NCI-H748 treated with DMSO at 0.1 percent for 48 hours (cell line): ENCODE measurements at regions not wholly inside any gene's neighbourhood (a gene's known extent, or its start where the extent isn't known, plus 50 kb on each side); places are given as distances from the start of the nearest gene placed in this dataset.

Experiments
- DNase-seq: peaks from one replicate; lab custom pipeline; 2025; lab: John Stamatoyannopoulos, UW

- no peak for DNase-seq
Measured at GRCh38 chr20:60803335-60804055, 448.6 kb upstream of the CDH4 start.

GRCh38 chr20:60804240-60804917 is 447.7 kb upstream of the CDH4 start:
- DNase-seq = no peak

DNA sequence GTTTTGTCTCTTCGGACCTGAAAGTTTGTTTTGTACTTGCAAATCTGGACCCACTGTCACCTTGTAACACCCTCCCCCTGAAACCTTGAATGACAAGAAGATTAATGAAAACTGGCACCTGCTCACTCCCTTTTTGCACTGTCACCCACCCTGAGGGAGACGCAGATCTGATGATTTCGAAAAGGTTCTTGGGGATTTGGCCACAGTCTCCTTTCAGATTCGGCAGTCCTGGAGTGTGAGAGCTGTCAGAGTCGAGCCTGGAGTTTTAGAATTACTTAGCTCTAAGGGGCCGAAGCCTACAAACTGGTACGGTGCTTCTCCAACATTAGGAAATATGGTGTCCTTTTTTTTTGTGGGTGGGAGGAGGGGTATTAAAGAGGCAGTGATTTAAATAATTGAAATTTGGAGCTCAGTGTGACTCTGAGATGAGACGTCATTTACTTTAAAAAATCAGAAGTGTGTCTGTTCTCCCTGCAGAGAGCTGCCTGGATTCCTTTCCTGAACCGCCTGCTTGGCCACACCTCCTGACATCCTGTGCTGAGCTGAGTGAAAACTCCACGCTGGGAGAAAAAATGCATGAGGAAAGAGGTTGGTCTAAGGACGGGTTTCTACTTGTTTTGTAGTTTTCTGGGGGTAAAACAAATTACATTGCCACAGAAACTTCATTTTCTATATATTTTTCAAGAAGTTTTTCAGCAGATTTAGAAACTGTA is 447.0 kb upstream of the CDH4 start:
- no peak for DNase-seq

GRCh38 chr20:60806354-60806753 is 445.7 kb upstream of the CDH4 start:
- no peak for DNase-seq

- no peak for DNase-seq
Measured at GRCh38 chr20:60806824-60807223, 445.2 kb upstream of the CDH4 start.

- DNase-seq = no peak
Measured at GRCh38 chr20:60808003-60808672, 443.9 kb upstream of the CDH4 start.

- no peak for DNase-seq
Measured at GRCh38 chr20:60808701-60809100, 443.4 kb upstream of the CDH4 start.

DNA sequence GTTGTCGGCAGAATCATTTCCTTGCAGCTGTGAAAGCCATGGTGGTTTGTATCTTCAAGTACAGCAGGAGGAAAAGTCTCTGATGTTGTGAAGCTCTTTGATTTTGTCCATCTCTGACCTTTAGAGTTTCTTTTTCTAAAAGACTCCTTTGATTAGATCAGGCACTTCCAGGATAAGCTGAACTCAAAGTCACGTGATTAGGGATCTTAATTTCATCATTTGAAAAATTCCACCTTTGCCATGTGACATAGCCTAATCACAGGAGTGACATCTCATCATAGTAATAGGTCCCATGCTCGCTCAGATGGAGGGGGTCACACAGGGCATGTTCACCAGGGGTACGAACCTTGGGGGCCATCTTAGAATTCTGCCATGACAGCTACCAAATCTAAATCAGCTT is 441.5 kb upstream of the CDH4 start:
- DNase-seq = no peak

- DNase-seq = no peak
Measured at GRCh38 chr20:60812561-60812960, 439.5 kb upstream of the CDH4 start.

DNA sequence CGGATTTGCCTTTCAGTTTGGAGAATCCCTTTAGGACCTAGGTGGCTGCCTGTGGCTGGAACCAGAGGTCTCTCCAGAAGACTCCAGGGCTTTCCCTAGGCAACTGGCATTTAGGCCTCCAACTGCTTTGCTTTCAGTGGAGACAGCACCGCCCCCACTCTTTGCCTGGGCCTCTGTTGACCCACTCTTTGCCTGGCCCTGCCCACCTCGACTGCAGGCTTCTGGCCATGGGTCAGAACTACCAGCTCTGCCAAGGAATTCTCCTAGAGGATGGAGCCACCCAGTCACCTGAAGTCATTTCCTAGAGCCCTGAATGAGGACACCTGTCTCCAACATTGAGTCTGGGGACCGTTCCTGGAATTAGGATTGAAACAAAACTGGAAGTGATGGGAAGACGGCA is 439.0 kb upstream of the CDH4 start:
- DNase-seq = no peak

DNA sequence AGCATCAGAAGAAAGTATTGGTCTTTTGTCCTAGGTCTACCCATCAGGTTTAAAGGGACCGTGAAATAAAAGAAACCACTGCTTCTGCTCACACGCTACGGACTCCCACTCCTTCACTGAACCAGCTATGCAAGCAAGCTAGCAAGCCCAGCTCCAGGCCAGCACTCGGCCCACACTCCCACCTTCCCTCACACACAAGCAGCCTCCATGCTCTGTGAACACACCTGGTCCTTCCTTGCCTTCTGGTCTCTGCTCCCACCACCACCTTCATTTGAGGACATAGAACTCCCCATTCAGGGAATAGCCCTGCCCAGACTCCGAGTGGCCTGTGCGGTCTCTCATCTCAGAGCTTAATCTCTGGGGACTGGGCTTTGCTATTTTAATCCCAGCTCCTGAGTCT is 436.4 kb upstream of the CDH4 start:
- DNase-seq = no peak

GRCh38 chr20:60816901-60817300 is 435.2 kb upstream of the CDH4 start:
- DNase-seq = no peak

GRCh38 chr20:60817891-60818290 is 434.2 kb upstream of the CDH4 start:
- DNase-seq = no peak

DNA sequence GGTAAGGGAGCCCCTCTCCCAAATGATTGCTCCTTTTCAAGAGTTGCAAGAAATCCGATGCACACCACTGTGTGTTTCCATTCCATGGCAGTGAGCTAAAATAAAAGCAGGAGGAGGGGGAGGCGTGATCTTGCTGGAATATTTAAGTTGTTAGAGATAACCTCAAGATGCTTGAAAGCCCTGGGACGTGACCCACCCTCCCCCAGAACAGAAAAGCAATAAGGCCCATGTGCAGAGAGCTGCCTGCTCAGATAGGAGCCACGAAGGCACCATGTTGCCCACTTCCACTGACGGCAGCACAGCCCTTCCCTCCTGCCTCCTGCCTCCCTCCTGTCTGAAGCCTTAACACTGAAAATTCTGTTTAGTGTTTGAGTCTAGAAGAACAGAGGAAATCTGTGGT is 432.6 kb upstream of the CDH4 start:
- DNase-seq = no peak

DNA sequence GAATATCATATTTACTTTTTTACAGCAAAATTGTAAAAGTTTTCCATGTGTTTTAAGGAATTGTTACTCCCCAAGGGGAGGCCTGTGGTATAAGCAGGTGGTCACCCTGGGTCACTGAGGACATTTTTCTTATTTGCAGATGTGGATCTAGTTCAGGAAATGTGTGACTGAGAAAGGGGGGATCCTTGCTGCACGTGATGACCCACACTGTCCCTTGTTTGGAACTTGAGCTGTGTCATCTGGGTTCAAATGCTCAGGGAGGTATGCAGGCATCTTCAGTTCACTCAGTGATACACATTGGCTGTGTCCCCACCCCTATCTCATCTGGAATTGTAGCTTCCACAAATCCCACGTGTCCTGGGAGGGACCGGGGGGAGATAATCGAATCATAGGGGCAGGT is 431.9 kb upstream of the CDH4 start:
- DNase-seq = no peak

- DNase-seq = no peak
Measured at GRCh38 chr20:60820918-60821317, 431.1 kb upstream of the CDH4 start.

GRCh38 chr20:60822699-60823607 is 429.1 kb upstream of the CDH4 start:
- DNase-seq = no peak

GRCh38 chr20:60835876-60836275 is 416.2 kb upstream of the CDH4 start:
- DNase-seq = no peak

GRCh38 chr20:60837173-60837770 is 414.8 kb upstream of the CDH4 start:
- DNase-seq = no peak

DNA sequence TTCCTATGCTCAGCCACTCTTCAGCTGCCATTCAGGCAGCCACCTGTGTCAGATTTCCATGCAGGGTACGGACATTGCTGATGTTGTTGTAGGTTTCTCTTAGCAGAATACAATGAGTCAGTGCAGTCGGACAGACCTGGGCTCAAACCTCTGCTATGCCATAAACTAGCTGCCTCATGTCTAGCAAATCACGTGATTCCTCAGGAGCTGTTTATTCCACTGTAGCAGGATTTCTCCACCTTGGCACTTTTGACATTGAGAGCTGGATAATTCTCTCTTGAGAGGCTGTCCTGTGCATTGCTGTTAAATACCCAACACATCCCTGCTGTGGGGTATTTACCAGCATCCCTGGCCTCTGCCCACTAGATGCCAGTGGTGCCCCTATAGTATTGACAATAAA is 413.8 kb upstream of the CDH4 start:
- no peak for DNase-seq

- DNase-seq = no peak
Measured at GRCh38 chr20:60840971-60841370, 411.1 kb upstream of the CDH4 start.
